Tibial nerve (tissue), 4 donors: ENCODE measurements at regions not wholly inside any gene's neighbourhood (a gene's known extent, or its start where the extent isn't known, plus 50 kb on each side); places are given as distances from the start of the nearest gene placed in this dataset.

ENCODE experiments used
- CTCF ChIP-seq, 5 experiments: fragments of 200-600 bp in 3 of 5; fragments of 450-650 bp in 2 of 5; sonication (generic) in 3 of 5; IDR thresholded peaks; one replicate each; pipeline ENCODE4 v1.5.1; 2016 to 2019; ENCODE audit warnings: antibody characterized with exemption in 5 of 5, mild to moderate bottlenecking in 3 of 5, moderate library complexity in 2 of 5
- EP300 ChIP-seq, 2 donors: sonication (generic); formaldehyde crosslinking; IDR thresholded peaks; one replicate each; pipeline ENCODE4 v1.6.1; 2017; ENCODE audit warnings: antibody characterized with exemption in 2 of 2, mild to moderate bottlenecking in 1 of 2

DNA sequence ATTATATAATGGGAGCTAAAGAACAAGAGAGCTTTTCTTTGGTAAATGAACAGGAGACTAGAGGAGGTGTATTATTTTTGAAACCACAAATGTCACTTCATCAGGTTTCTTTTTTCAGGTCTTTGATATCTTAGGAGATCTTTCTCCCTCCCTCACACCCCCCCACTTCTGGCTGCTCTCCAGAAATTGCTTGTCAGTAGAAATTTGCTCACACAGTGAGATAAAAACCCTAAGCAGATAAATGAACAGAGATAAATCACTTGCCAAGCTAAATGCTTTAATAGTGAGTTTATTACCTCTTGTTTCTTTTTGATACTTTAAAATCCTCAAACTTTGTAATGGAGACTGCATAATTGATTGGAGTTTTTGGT, 421.2 kb upstream of the TENM3 start:
- no peak for TF ChIP-seq EP300 (IDR thresholded peaks at IDR 0.05)
- TF ChIP-seq CTCF (IDR thresholded peaks at IDR 0.05): no peak
